Sigmoid colon (tissue), 6 donors: ENCODE measurements at regions not wholly inside any gene's neighbourhood (a gene's known extent, or its start where the extent isn't known, plus 50 kb on each side); places are given as distances from the start of the nearest gene placed in this dataset.
A peak's percentile ranks its signal among the peaks of the same experiment; 100 is the strongest.

ENCODE experiments used
- DNase-seq: peaks from one replicate; pipeline ENCODE4 v3.0.0-alpha.2; 2019
- H3K27ac ChIP-seq, 4 donors: fragments of 200-600 bp; sonication (generic); one replicate each; pipeline ENCODE4 v1.5.1; 2016 to 2019; ENCODE audit warnings: mild to moderate bottlenecking in 1 of 4
- H3K27me3 ChIP-seq, 3 donors: fragments of 200-600 bp; sonication (generic); one replicate each; pipeline ENCODE4 v1.5.1; 2019; ENCODE audit warnings: mild to moderate bottlenecking in 1 of 3
- H3K36me3 ChIP-seq, 4 donors: fragments of 200-600 bp; sonication (generic); one replicate each; pipeline ENCODE4 v1.5.1; 2016 to 2019
- H3K4me1 ChIP-seq, 4 donors: fragments of 200-600 bp; sonication (generic); one replicate each; pipeline ENCODE4 v1.5.1; 2017 to 2019
- H3K4me3 ChIP-seq, 4 donors: fragments of 200-600 bp; sonication (generic); one replicate each; pipeline ENCODE4 v1.5.1; 2017 to 2019; ENCODE audit warnings: mild to moderate bottlenecking in 2 of 4, moderate library complexity in 1 of 4
- H3K9me3 ChIP-seq, 4 donors: fragments of 200-600 bp in 3 of 4; sonication (generic) in 3 of 4; one replicate each; pipeline versions ENCODE4 v1.5.1 to v1.6.1; 2013 to 2019
- CTCF ChIP-seq, 4 experiments: fragments of 450-650 bp in 3 of 4; fragments of 200-600 bp in 1 of 4; IDR thresholded peaks; one replicate each; pipeline ENCODE4 v1.5.1; 2016 to 2019; ENCODE audit warnings: antibody characterized with exemption in 4 of 4, mild to moderate bottlenecking in 3 of 4, moderate library complexity in 2 of 4
- EP300 ChIP-seq, 4 donors: sonication (generic); formaldehyde crosslinking; IDR thresholded peaks; one replicate each; pipeline ENCODE4 v1.6.1; 2017; ENCODE audit warnings: antibody characterized with exemption in 4 of 4
- POLR2A ChIP-seq, 2 donors: fragments of 450-650 bp; IDR thresholded peaks; one replicate each; pipeline ENCODE4 v1.6.1; 2016; ENCODE audit warnings: antibody characterized with exemption in 2 of 2, mild to moderate bottlenecking in 2 of 2, moderate library complexity in 2 of 2
- POLR2AphosphoS5 ChIP-seq, 4 donors: sonication (generic); formaldehyde crosslinking; IDR thresholded peaks; one replicate each; pipeline ENCODE4 v1.6.1; 2017; ENCODE audit warnings: antibody characterized with exemption in 4 of 4
- WGBS, 2 donors: extraction: QIAGEN DNeasy Blood & Tissue Kit; methylation state at CpG; one replicate each; pipeline ENCODE4 v1.1.7; 2013; 5-methylcytosine and 5-hydroxymethylcytosine counted together
- intact Hi-C: fragments of 100-400 bp; cut with DNase I; formaldehyde crosslinking; loops from one replicate; pipeline ENCODE4 v1.15.1; 2023
- donor health status: healthy with polysubstance abuse.
- donor health status: healthy.

DNA sequence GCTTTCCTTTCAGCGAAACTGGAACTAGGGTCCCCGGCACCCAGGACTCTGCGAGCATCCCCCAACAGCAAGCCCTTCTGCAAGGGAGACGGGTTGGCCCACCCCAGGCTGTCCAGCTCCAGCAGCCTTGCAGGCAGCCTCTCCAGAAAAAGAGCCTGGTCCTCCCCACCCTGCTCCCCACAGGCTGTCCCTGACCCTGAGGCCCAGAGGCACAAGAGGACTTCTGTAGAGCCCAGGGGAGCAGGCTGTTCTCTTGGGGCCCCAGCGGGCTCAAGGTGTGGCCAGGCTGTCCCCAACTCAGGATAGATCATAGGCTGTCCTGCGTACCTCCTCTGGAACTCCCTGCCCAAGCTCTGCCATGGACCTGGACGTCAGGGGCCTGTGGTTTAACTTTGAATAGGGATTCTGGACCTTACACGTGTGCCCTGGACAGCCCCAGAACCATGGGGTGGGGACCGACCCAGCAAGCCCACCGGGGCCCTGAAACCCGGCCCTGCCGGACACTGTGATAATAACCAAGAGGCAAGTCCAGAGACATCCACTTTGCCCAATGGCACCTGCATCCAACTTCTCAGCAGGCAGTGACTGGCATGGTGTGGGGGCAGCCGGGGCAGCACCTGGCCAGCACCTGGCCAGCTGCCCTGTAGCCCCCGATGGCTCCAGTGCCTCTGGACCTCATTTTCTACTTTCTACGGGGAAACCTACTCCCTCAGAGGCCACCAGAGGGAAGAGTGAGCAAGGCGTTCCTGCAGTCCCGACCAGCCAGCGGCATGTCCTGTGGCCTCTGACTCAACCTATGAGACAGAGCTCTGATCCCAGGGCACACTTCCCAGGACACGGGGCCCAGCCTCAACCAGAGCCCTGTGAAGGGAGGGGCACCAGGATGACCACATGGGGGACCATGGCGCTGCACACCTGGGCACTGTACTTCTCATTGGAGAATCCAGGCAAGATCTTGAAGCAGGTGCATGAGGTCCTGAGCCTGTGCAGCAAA is 50.9 kb upstream of the TPM4 start:
- no peak overlapping the region for H3K27ac ChIP-seq
- intact Hi-C loops, result no loop called here
- H3K27me3 ChIP-seq, result no peaks in the 10 kb centered on the region
- WGBS, 2 donors, result 57 to 65% methylated on average over 20 of the region's 20 CpGs
- H3K9me3 ChIP-seq, result no peaks in the 10 kb centered on the region
- DNase-seq, result peak; percentile 55
- H3K36me3 ChIP-seq, result no peaks in the 10 kb centered on the region
- TF ChIP-seq POLR2AphosphoS5 (IDR thresholded peaks at IDR 0.05) (no peak), POLR2A (IDR thresholded peaks at IDR 0.05) (no peak), EP300 (IDR thresholded peaks at IDR 0.05) (no peak), CTCF (IDR thresholded peaks at IDR 0.05) (peak in 1 of 4 experiments; percentile 18)
- no peak overlapping the region for H3K4me3 ChIP-seq
- H3K4me1 ChIP-seq, result no peaks in the 10 kb centered on the region

DNA sequence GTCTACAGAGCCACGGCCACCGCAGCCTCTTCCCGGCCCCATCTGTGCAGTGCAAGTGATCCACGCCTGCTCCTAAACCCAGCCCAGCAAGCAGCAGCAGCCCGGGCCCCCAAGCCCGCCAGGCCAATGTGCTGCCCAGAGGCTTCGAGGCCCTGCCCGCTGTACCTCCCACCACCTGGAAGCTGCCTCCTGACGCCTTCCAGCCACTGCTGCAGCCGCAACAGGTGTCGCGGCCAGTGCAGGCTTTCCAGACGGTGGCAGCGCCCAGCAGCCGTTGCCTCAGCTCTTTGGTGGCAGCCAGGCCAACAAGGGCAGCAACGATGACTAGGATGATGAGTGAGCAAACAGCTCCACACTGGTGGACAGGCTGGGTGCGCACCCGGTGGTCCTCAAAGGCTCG is 50.2 kb upstream of the TPM4 start:
- no peaks in the 10 kb centered on the region for H3K4me1 ChIP-seq
- intact Hi-C loops, result no loop called here
- H3K9me3 ChIP-seq, result no peaks in the 10 kb centered on the region
- 87 to 88% methylated on average over 19 of the region's 19 CpGs for WGBS, 2 donors
- H3K27ac ChIP-seq, result no peak overlapping the region
- no peak for TF ChIP-seq EP300 (IDR thresholded peaks at IDR 0.05)
- no peak for TF ChIP-seq CTCF (IDR thresholded peaks at IDR 0.05)
- H3K4me3 ChIP-seq, result no peak overlapping the region
- no peaks in the 10 kb centered on the region for H3K27me3 ChIP-seq
- peak; percentile 32 for DNase-seq
- no peaks in the 10 kb centered on the region for H3K36me3 ChIP-seq
